H1 (cell line): ENCODE measurements at regions not wholly inside any gene's neighbourhood (a gene's known extent, or its start where the extent isn't known, plus 50 kb on each side); places are given as distances from the start of the nearest gene placed in this dataset.

ENCODE experiments used
- CTCF ChIA-PET: fragments of 300-600 bp; sonication (Branson Sonifier 250); formaldehyde crosslinking; loops from one replicate; lab custom pipeline; 2021; ENCODE audit not compliant: partially characterized antibody; lab: Charles Lee
- POLR2A ChIA-PET: fragments of 300-600 bp; sonication (Branson Sonifier 250); formaldehyde crosslinking; loops from one replicate; lab custom pipeline; 2021; ENCODE audit warnings: inconsistent platforms; ENCODE audit not compliant: partially characterized antibody; lab: Charles Lee
- DNase-seq, 2 experiments: peaks; one replicate each; pipeline versions ENCODE4 v3.0.0 to v3.0.0-alpha.2; 2010 to 2022; ENCODE audit warnings: low spot score in 2 of 2, low read depth in 1 of 2, mixed read lengths in 1 of 2
- FAIRE-seq: peaks from 2 replicates; lab custom pipeline; 2011; peaks lifted over from hg19 to GRCh38; lab: Jason Lieb, UNC
- H2AFZ ChIP-seq: 2 replicates; pipeline ENCODE4 v1.8.1; 2012; ENCODE audit warnings: low read length, inconsistent platforms
- H2AK5ac ChIP-seq: 2 replicates; pipeline ENCODE4 v1.6.1; 2013; ENCODE audit warnings: low read depth, low read length
- H2BK120ac ChIP-seq: replicated peaks from 2 replicates; pipeline ENCODE3; 2013; ENCODE audit warnings: low read depth, low read length, inconsistent platforms
- H2BK12ac ChIP-seq: 2 replicates; pipeline ENCODE4 v1.6.1; 2013; ENCODE audit warnings: low read depth, low read length
- H2BK15ac ChIP-seq: 2 replicates; pipeline ENCODE4 v1.6.1; 2013; ENCODE audit warnings: low read length
- H2BK20ac ChIP-seq: 2 replicates; pipeline ENCODE4 v1.6.1; 2013; ENCODE audit warnings: low read length
- H2BK5ac ChIP-seq: 2 replicates; pipeline ENCODE4 v1.6.1; 2013; ENCODE audit warnings: low read depth, low read length
- H3K14ac ChIP-seq: 2 replicates; pipeline ENCODE4 v1.6.1; 2013; ENCODE audit warnings: inconsistent platforms; ENCODE audit not compliant: insufficient read length
- H3K18ac ChIP-seq: 2 replicates; pipeline ENCODE4 v1.6.1; 2013; ENCODE audit warnings: low read length; ENCODE audit errors: extremely low read depth
- H3K23ac ChIP-seq: 2 replicates; pipeline ENCODE4 v1.6.1; 2013; ENCODE audit warnings: inconsistent platforms; ENCODE audit not compliant: insufficient read length
- H3K23me2 ChIP-seq: 2 replicates; pipeline ENCODE4 v1.6.1; 2013; ENCODE audit warnings: low read depth, low read length
- H3K27ac ChIP-seq: 2 replicates; pipeline ENCODE4 v1.6.1; 2011; ENCODE audit warnings: low read depth, low read length, inconsistent platforms
- H3K27me3 ChIP-seq, 4 experiments: replicated peaks in 1 of 4; 1 replicate in 1 of 4; 2 replicates in 3 of 4; pipeline versions ENCODE4 v1.6.1 to v1.8.1; 2011 to 2013; ENCODE audit warnings: low read length in 3 of 4, mild to moderate bottlenecking in 3 of 4, inconsistent platforms in 2 of 4, mixed read lengths in 2 of 4, moderate library complexity in 1 of 4; ENCODE audit not compliant: control insufficient read depth in 3 of 4, insufficient read depth in 3 of 4; ENCODE audit errors: extremely low read depth in 1 of 4
- H3K36me3 ChIP-seq, 4 experiments: 2 replicates each; pipeline versions ENCODE4 v1.6.1 to v1.8.1; 2011 to 2013; ENCODE audit warnings: mild to moderate bottlenecking in 4 of 4, low read length in 3 of 4, moderate library complexity in 2 of 4, control low read depth in 1 of 4, inconsistent platforms in 1 of 4; ENCODE audit not compliant: insufficient read depth in 4 of 4, control insufficient read depth in 2 of 4
- H3K4ac ChIP-seq: replicated peaks from 2 replicates; pipeline ENCODE3; 2013; ENCODE audit warnings: low read length, low read depth, mixed read lengths, inconsistent platforms; ENCODE audit not compliant: insufficient read length
- H3K4me1 ChIP-seq, 4 experiments: replicated peaks in 1 of 4; 1 replicate in 1 of 4; 2 replicates in 3 of 4; pipeline versions ENCODE4 v1.6.1 to v1.8.1; 2011 to 2013; ENCODE audit warnings: low read length in 3 of 4, inconsistent platforms in 2 of 4, mixed read lengths in 1 of 4; ENCODE audit not compliant: insufficient read depth in 4 of 4, control insufficient read depth in 3 of 4
- H3K4me2 ChIP-seq, 2 experiments: 2 replicates each; pipeline versions ENCODE4 v1.6.1 to v1.8.1; 2011 to 2013; ENCODE audit warnings: low read depth in 2 of 2, low read length in 2 of 2, control low read depth in 1 of 2, inconsistent platforms in 1 of 2, mild to moderate bottlenecking in 1 of 2; ENCODE audit not compliant: insufficient read depth in 1 of 2
- H3K4me3 ChIP-seq, 4 experiments: fragments of 200-600, 300-600 bp in 1 of 4; sonication (generic), shearing (Covaris generic), sonication (Bioruptor Twin) in 1 of 4; 2 replicates each; pipeline versions ENCODE4 v1.5.1 to v1.8.1; 2011 to 2016; ENCODE audit warnings: low read length in 4 of 4, low read depth in 3 of 4, control low read depth in 2 of 4, inconsistent platforms in 2 of 4, mild to moderate bottlenecking in 2 of 4, mixed read lengths in 1 of 4, moderate library complexity in 1 of 4; ENCODE audit not compliant: insufficient read depth in 2 of 4; ENCODE audit errors: extremely low read depth in 1 of 4
- H3K56ac ChIP-seq: replicated peaks from 2 replicates; pipeline ENCODE3; 2013; ENCODE audit warnings: low read depth, mild to moderate bottlenecking, mixed read lengths, low read length, inconsistent platforms; ENCODE audit not compliant: insufficient read length
- H3K79me1 ChIP-seq: 2 replicates; pipeline ENCODE4 v1.6.1; 2013; ENCODE audit warnings: low read depth, low read length, control low read depth
- H3K79me2 ChIP-seq, 2 experiments: 2 replicates each; pipeline versions ENCODE4 v1.6.1 to v1.8.1; 2012 to 2013; ENCODE audit warnings: low read length in 2 of 2, mild to moderate bottlenecking in 2 of 2, inconsistent platforms in 1 of 2; ENCODE audit not compliant: insufficient read depth in 2 of 2, control insufficient read depth in 1 of 2
- H3K9ac ChIP-seq, 4 experiments: replicated peaks in 1 of 4; 1 replicate in 1 of 4; 2 replicates in 3 of 4; pipeline versions ENCODE4 v1.6.1 to v1.8.1; 2011 to 2013; ENCODE audit warnings: low read depth in 3 of 4, low read length in 3 of 4, control low read depth in 2 of 4, mild to moderate bottlenecking in 2 of 4, moderate library complexity in 2 of 4, inconsistent platforms in 1 of 4; ENCODE audit errors: extremely low read depth in 1 of 4
- H3K9me3 ChIP-seq, 2 experiments: 2 replicates each; pipeline versions ENCODE4 v1.6.1 to v1.8.1; 2012 to 2013; ENCODE audit warnings: mild to moderate bottlenecking in 2 of 2, moderate library complexity in 2 of 2, control low read depth in 1 of 2, inconsistent platforms in 1 of 2, low read depth in 1 of 2, low read length in 1 of 2, mixed read lengths in 1 of 2; ENCODE audit not compliant: insufficient read depth in 2 of 2
- H4K20me1 ChIP-seq, 2 experiments: replicated peaks in 1 of 2; 2 replicates each; pipeline versions ENCODE3 to v1.8.1; 2011 to 2013; ENCODE audit warnings: inconsistent platforms in 2 of 2, low read length in 2 of 2, mild to moderate bottlenecking in 1 of 2; ENCODE audit not compliant: insufficient read depth in 2 of 2, control insufficient read depth in 1 of 2
- H4K5ac ChIP-seq: 2 replicates; pipeline ENCODE4 v1.6.1; 2013; ENCODE audit warnings: low read length, low read depth, mixed read lengths, inconsistent platforms; ENCODE audit not compliant: insufficient read length
- H4K8ac ChIP-seq: 2 replicates; pipeline ENCODE4 v1.8.0; 2013; ENCODE audit warnings: mild to moderate bottlenecking, moderate library complexity, low read length, inconsistent platforms; ENCODE audit not compliant: insufficient read depth; ENCODE audit errors: extremely low read depth
- H4K91ac ChIP-seq: replicated peaks from 2 replicates; pipeline ENCODE3; 2013; ENCODE audit warnings: low read length, mixed read lengths, inconsistent platforms; ENCODE audit not compliant: insufficient read length
- EZH2 ChIP-seq: fragments of 200-600 bp; sonication (generic); IDR thresholded peaks from 2 replicates; pipeline ENCODE4 v1.7.1; 2012; ENCODE audit warnings: low read depth, mild to moderate bottlenecking, moderate library complexity, low read length, inconsistent platforms; ENCODE audit not compliant: severe bottlenecking
- HDAC2 ChIP-seq, 2 experiments: fragments of 300-600 bp in 1 of 2; sonication (generic) in 1 of 2; IDR thresholded peaks; 2 replicates each; pipeline ENCODE4 v1.6.1; 2011 to 2012; ENCODE audit warnings: low read depth in 2 of 2, low read length in 2 of 2, mild to moderate bottlenecking in 2 of 2, moderate library complexity in 2 of 2, borderline replicate concordance in 1 of 2, inconsistent platforms in 1 of 2
- JUN ChIP-seq: IDR thresholded peaks from 2 replicates; pipeline ENCODE4 v1.6.1; 2011; ENCODE audit warnings: low read depth, mild to moderate bottlenecking, improper control_type of control experiment, low read length
- KDM1A ChIP-seq: fragments of 200-600, 300-600 bp; sonication (generic); IDR thresholded peaks from 2 replicates; pipeline ENCODE4 v1.7.1; 2016; ENCODE audit warnings: mild to moderate bottlenecking, low read length, borderline replicate concordance
- MAFK ChIP-seq: IDR thresholded peaks from 2 replicates; pipeline ENCODE4 v1.6.1; 2012; ENCODE audit warnings: low read depth, mild to moderate bottlenecking, improper control_type of control experiment, low read length
- MAX ChIP-seq: IDR thresholded peaks from 2 replicates; pipeline ENCODE4 v1.6.1; 2012; ENCODE audit warnings: inconsistent platforms
- NRF1 ChIP-seq: IDR thresholded peaks from 2 replicates; pipeline ENCODE4 v1.6.1; 2011; ENCODE audit warnings: mild to moderate bottlenecking, low read depth, low read length, improper control_type of control experiment
- POLR2A ChIP-seq, 2 experiments: IDR thresholded peaks; 1 replicate in 1 of 2; 2 replicates in 1 of 2; pipeline ENCODE4 v1.6.1; 2011; ENCODE audit warnings: low read depth in 2 of 2, low read length in 2 of 2, mild to moderate bottlenecking in 2 of 2; ENCODE audit errors: control extremely low read depth in 1 of 2
- RFX5 ChIP-seq: IDR thresholded peaks from 2 replicates; pipeline ENCODE4 v1.6.1; 2011; ENCODE audit warnings: low read depth, low read length, improper control_type of control experiment, borderline replicate concordance
- SIN3A ChIP-seq, 2 experiments: IDR thresholded peaks in 1 of 2; conservative IDR thresholded peaks in 1 of 2; 2 replicates each; pipeline ENCODE4 v1.6.1; 2011 to 2012; ENCODE audit warnings: low read length in 2 of 2, improper control_type of control experiment in 1 of 2, low read depth in 1 of 2, mild to moderate bottlenecking in 1 of 2
- SP2 ChIP-seq: IDR thresholded peaks from 2 replicates; pipeline ENCODE4 v1.6.1; 2012; ENCODE audit warnings: mild to moderate bottlenecking, low read length, inconsistent platforms
- TBP ChIP-seq: IDR thresholded peaks from 2 replicates; pipeline ENCODE4 v1.6.1; 2011; ENCODE audit warnings: low read depth, low read length, improper control_type of control experiment
- WGBS, 2 experiments: shearing (Covaris generic) in 1 of 2; methylation state at CpG; one replicate each; pipeline versions ENCODE4 v1.1.6 to v1.1.7; 2013 to 2015; ENCODE audit warnings: low lambda C conversion rate in 2 of 2, mixed read lengths in 2 of 2, inconsistent platforms in 1 of 2, low coverage in 1 of 2, missing lambda C conversion rate in 1 of 2; ENCODE audit not compliant: insufficient replicate concordance in 2 of 2, insufficient coverage in 1 of 2, insufficient read length in 1 of 2; ENCODE audit errors: extremely low coverage in 1 of 2, missing lambda C conversion rate in 1 of 2; 5-methylcytosine and 5-hydroxymethylcytosine counted together
- TF ChIP-seq, protein P1 (sequence below): IDR thresholded peaks from 2 replicates; pipeline ENCODE4 v1.6.1; 2011; ENCODE audit warnings: low read depth, mild to moderate bottlenecking, low read length; ENCODE audit not compliant: insufficient read depth

- Histone ChIP-seq H3K9ac (no peak overlapping the region), H3K79me1 (no peaks in the 10 kb centered on the region), H4K91ac (no peak overlapping the region), H3K23me2 (no peaks in the 10 kb centered on the region), H3K27ac (no peak overlapping the region), H2BK5ac (no peak overlapping the region), H3K14ac (no peak overlapping the region), H2AFZ (peak overlapping the region; percentile 7; the same call in 1 of the 2 replicates), H3K27me3 (no peaks in the 10 kb centered on the region), H2BK20ac (no peak overlapping the region), H3K4me1 (no peaks in the 10 kb centered on the region), H3K18ac (no peak overlapping the region), H3K4ac (no peak overlapping the region), H3K4me2 (no peak overlapping the region), H4K8ac (no peak overlapping the region), H3K79me2 (no peaks in the 10 kb centered on the region), H2BK15ac (no peak overlapping the region), H4K20me1 (no peaks in the 10 kb centered on the region), H4K5ac (no peak overlapping the region), H3K36me3 (no peaks in the 10 kb centered on the region), H2AK5ac (no peak overlapping the region), H3K4me3 (no peak overlapping the region), H2BK120ac (no peak overlapping the region), H2BK12ac (no peak overlapping the region), H3K23ac (no peak overlapping the region), H3K9me3 (no peaks in the 10 kb centered on the region), H3K56ac (no peak overlapping the region)
- ChIA-PET POLR2A (no interaction called here), CTCF (no interaction called here)
- DNase-seq (no peak), FAIRE-seq (no peak)
- 83% methylated on average over 4 of the region's 4 CpGs; no CpG with 5 or more reads in 1 of the 2 experiments for WGBS, 2 experiments
- TF ChIP-seq SP2 (no peak), SIN3A (conservative IDR thresholded peaks at IDR 0.05 in 1 of 2, IDR thresholded peaks at IDR 0.05 in 1 of 2; ENCODE audit: low read depth in 1 of 2, low read length in 2 of 2) (no peak), MAX (no peak), RFX5 (no peak), JUN (no peak), POLR2A (IDR thresholded peaks at IDR 0.05; ENCODE audit: control extremely low read depth in 1 of 2, low read depth in 2 of 2, low read length in 2 of 2) (no peak), EZH2 (no peak), TBP (no peak), HDAC2 (IDR thresholded peaks at IDR 0.05; ENCODE audit: borderline replicate concordance in 1 of 2, low read depth in 2 of 2, low read length in 2 of 2) (no peak), KDM1A (no peak), MAFK (no peak), NRF1 (no peak)
- TF ChIP-seq, protein P1, sequence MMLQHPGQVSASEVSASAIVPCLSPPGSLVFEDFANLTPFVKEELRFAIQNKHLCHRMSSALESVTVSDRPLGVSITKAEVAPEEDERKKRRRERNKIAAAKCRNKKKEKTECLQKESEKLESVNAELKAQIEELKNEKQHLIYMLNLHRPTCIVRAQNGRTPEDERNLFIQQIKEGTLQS, result no peak
Observed at GRCh38 chr2:226376516-226377180, 423.0 kb downstream of the IRS1 start.
